HG03378 (cell line): ENCODE measurements at regions not wholly inside any gene's neighbourhood (a gene's known extent, or its start where the extent isn't known, plus 50 kb on each side); places are given as distances from the start of the nearest gene placed in this dataset.

Source experiments
- ATAC-seq: cut with Tn5 transposase; IDR thresholded peaks from one replicate; pipeline ENCODE4 v1.9.1; 2021; ENCODE audit warnings: mild to moderate bottlenecking, moderate library complexity; ENCODE audit not compliant: unreplicated experiment

DNA sequence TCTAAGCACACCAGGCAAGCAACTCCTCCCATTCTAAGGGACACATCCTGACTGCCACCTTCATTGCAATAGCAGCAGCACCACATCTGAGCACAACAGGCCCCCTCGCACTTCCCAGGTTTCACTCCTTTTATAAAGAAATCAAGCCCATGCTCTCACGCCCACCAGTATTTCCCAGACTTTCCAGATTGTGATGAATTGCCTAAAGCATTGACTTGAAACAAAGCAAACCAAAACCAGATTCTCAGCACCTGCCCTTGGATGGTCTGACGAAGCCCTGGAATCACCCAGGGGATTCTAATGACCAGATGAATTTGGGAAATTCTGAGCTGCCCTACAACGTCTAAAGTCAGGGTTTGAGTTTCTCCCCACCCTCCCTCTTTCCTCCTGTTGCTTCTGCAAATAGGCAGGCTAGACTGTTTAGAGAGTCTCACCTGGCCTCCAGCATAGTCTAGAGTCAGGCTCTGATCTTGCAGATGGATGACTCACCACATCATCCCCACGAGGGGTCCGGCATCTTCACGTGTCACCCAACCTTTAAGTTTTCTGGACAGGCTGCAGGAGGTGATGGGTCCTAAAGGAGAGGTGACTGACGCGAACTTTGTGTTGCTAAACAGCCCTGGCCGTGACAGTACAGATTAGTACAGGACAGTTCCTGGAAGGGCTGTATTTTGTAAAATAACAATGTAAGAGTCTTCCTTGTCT lies 198.0 kb downstream of the SKIDA1 start:
- no peak for ATAC-seq

DNA sequence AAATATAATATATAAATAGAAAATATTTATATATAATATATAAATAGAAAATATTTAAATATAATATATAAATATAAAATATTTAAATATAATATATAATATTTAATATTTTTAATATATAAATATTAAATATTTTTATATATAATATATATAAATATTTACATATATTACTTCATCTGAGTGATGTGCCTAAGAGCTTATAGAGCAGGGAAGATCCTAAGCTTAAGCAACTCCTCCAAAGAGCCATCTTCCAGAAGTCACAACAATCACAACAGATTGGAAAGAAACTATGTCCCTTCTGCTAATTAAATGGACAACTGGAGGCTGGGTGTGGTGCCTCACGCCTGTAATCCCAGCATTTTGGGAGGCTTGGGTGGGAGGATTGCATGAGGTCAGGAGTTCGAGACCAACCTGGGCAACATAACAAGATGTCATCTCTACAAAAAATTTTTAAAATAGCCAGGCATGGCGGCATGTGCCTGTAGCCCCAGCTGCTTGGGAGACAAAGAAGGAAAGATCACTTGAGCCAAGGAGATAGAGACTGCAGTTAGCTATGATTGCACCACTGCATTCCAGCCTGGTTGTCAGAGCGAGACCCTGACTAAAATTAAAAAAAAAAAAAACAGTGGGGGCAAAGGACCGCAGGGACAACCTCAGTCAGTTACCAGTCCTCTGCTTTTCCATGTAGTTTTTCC lies 198.7 kb downstream of the SKIDA1 start:
- no peak for ATAC-seq

DNA sequence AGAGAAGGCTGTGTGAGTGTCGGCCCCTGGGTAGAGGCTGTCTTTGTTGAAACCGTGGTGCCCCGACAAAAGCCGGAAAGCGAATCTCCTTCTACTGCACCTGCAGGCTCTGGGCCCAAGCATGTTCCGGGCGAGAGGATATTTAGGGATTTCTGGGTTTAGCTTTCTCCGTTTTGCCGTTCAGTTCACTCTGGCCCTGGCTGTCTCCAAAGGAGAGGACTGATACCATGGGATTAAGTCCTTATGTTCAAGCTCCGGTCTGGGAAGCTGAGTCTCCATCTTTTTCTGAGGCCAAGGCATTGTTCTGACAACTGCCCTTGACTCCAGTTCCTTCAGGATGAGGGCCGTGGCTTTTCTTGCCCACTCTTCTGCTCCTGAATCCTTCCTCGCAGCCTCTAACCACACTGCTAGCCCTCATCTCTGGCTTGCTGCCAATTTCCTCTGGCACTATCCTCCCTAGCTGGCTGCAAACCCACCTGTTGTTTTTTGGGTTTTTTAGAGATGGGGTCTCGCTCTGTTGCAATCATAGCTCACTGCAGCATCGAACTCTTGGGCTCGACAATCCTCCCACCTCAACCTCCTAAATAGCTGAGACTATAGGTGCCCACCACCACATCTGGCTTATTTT lies 206.8 kb downstream of the SKIDA1 start:
- no peak for ATAC-seq

DNA sequence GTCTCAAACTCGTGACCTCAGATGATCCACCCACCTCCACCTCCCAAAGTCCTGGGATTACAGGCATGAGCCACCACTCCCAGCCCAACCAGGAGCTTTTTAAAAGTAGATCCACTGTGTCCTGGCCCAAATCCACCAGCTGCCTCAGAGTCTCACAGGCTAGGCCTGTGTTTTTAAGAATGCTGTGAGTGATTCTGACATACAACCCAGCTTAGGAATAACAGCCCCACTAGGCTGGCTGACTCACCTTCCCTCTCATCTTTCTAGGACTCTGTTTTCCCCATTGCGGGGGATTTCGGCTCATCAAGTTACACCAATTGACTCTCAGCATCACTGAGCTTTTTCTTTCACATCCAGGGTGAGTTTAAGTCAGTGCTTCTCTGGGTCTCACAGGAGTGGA lies 207.6 kb downstream of the SKIDA1 start:
- no peak for ATAC-seq

DNA sequence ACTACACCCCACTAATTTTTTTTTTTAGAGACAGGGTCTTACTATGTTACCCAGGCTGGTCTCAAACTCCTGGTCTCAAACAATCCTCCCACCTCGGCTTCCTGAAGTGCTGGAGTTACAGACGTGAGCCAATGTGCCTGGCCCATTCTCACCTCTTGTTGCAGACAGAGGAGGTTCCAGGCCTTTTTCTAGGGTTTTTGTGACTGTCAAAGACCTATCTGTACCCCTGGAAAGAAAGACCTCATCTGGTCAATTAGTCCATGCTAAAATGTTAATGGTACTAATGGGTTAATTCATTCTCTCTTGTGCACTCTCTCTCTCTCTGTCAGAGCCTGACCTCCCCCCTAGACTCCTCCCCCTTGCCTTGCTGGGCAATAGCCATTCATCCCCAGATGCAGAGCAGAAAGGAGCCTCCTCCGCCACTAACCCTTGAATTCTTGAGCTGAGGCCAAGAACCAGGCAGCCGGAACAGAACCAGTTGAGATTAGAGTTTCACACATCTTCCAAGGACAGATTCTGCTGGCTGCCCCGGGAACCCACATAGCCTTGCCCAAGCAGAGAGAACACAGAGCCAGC lies 209.7 kb downstream of the SKIDA1 start:
- no peak for ATAC-seq

DNA sequence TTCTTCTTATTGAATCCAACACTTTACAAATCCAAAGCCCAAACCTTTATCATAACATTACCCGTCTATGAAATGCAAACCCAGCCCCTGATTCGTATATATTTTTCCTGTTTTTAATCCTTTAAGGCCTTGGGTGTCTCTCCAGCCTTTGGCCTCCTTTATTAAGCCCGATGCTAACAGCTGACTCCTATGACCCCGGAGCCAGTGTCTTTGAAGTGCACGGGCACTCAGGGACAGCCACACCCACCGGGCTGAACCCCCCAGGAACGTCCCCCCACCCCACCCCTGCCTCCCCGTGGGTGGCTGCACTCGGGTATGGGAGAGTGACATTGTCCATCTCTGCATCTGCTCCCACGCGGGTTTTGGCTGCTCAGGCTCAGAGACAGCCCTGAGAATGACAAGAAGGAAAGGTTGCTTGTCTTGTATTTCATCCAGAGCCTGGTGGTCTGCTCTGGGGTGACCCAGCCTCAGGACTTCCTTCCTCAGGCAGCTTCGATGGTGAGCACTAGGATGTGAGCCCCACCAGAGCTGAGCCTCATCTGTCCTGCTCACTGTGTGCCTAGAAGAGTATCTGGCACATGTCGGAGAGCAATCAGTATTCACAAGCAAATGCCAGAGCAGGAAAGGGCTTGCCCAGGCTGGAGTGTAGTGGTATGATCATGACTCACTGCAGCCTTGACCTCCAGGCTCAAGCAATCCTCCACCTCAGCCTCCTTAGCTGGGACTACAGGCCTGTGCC lies 210.4 kb downstream of the SKIDA1 start:
- ATAC-seq = no peak

DNA sequence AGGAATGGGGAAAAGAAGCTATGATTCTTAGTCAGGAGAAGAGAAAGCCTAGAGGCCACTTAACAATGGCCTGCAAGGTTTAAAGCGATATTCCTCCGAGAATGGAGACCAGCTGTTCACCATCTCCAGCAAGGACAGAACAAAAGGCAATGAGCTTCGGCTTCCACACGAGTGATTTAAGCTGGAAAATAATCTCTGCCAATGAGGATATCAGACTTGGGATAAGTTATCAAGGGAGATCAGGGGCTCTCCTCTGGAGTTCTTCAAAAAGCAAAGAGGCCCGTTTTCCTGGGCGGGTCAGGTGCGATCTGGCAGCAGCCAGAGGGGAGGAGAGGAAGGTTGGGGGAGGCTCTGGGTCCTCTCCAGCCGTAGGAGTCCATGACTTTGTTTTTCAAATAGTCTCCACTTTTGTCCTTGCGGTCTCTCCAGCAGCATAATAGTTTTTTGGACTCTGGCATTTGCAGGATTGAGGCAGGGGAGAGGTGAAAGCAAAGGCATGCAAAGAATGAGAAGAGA lies 211.3 kb downstream of the SKIDA1 start:
- ATAC-seq = no peak

DNA sequence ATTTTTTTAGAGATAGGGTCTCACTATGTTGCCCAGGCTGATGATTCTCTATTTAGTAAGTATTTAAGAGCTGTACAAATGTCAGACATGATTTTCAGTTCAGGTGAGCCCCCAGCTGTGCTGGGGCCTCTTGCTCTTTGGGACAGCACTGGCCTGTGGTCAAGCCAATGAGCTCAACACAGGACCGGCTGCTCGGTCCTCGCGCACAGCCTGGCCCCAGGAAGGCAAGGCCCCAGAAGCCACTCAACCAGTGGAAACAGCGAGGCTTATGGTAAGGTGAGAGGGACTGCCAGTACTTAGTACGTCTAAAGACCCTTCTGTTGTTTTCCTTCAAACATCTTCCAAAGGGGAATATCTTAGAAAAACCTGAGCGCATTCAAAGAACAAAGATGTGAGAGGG lies 211.8 kb downstream of the SKIDA1 start:
- ATAC-seq = no peak

DNA sequence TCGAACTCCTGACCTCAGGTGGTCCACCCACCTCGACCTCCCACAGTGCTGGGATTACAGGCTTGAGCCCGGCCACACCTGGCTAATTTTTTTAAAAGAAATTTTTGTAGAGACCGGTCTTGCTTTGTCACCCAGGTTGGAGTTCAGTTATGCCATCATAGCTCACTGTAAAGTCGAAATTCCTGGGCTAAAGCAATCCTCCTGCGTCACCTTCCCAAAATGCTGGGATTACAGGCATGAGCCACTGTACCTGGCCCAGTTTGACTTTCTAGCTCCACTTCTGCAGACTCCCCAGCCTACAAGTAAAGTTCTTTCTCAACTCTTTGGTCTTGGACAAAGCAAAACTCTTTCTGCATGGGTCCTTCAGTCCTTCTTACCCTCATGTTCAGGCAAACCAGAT lies 214.1 kb downstream of the SKIDA1 start:
- ATAC-seq = no peak

DNA sequence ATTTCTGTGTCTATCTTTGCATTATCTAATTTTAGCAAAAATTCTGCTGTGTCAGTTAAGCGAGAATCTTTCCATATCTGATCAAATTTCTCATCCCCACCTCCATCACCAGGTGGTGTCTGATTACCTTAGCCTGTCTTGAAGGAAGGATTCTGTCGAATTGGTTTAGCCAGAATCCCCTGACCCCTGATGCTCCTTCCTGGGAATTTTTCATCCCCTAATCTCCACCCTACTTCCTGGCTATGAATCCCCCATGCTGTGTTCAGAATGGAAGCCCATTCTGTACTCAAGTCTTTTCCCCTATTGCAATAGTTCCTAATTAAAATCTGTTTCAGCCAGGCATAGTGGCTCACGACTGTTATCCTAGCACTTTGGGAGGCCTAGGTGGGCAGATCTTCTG lies 216.1 kb downstream of the SKIDA1 start:
- no peak for ATAC-seq

DNA sequence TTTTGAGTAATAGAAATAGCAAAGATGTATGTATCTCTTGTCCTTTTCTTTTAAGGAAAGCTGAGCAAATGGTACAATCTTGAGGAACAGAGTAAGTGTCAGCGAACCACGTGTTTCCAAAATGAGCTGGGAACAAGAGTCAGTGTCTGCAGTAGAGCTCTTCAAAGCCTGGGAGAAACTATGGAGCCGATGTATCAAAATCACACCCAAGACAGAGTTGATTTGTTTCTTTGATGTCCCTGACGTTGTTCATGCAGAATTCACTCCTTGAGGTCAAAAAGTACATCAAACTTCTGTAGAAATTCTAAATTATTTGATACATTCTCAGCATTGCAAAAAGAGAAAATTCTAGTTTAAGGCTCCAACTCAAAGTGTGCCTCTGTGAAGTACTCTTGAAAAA lies 216.5 kb downstream of the SKIDA1 start:
- ATAC-seq = no peak

DNA sequence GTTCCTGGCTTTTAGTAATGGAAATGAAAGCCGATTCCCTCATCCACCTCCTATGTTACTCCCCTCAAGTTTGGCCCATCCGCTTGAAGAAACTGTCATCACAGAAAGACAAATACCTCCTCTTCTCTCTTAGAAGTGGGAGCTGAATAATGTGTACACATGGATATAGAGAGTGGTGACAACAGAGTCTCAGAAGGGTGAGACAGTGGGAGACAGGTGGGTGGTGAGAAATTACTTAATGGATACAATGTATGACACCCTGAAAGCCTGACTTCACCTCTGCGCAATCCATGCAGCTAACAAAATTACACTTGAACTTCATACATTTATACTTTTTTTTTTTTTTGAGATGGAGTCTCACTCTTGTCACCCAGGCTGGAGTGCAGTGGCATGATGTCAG lies 217.5 kb downstream of the SKIDA1 start:
- ATAC-seq = no peak

DNA sequence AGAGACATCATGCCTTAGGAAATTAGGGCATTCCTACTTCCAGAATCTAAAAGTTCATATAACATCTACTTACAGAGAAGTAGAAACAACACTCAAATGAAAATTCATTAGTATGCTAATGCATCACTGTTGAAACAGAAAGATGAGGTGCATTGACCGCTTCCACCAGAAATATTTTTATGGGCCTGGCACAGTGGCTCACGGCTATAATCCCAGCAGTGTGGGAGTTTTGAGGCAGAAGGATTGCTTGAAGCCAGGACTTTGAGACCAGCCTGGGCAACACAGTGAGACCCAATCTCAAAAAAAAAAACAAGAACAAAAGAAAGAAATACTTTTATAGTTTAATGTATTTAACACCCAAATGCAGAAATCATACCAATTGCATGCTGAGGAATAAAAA lies 220.9 kb downstream of the SKIDA1 start:
- no peak for ATAC-seq

DNA sequence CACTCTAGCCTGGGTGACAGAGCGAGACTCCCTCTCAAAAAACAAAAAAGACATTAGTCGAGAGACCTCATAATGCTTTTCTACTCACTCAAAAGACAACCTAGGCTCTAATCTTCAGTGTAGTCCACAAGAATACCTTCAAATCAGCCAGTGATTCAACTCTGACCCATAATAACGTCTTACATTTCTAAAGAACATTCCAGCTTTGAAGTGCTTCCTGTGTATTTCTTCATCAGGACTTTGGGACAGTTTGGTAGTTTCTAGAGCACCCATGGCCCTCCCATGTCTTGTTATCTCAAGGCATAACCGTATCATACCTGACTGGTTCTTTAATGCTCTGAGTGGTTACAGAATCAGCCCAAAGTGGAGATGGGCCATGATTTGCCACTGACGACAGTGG lies 221.3 kb downstream of the SKIDA1 start:
- ATAC-seq = no peak

DNA sequence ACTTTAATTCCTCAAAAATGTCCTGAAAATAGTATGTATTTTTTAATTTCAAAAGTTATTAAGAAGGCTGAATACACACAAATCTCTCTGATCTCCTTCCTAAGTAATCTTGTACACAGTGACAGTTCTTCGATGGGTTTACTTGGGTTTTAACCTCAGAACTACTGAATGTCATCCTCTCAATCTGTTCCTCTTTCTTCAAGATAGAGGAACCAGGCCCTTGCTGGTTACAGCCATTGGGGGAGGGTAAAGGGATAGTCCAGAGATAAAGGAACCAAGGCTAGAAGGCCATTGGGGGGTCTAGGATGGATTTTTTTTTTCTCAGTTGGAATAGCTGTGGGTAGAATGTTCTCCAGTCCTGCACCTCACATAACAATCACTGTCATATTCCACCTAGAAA lies 224.9 kb downstream of the SKIDA1 start:
- ATAC-seq = no peak

DNA sequence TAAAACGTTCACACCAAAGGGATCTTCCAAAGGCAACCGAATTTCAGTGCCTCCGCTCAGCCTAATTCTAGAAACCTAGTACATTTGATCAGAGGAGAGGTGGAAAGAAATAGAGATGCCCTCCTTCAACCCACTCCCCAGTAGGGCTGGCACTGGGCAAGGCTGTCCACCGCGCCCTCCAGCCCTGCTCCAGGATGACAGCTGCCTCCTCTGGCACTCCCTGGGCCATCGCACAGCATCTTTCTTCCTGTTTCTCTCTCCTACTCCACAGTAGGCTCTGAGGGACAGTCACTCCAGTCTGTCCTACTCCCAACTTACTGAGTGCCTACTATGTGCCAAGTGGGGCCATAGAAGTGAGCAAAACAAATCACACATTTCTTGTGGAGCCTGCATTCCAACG lies 226.2 kb downstream of the SKIDA1 start:
- ATAC-seq = no peak

DNA sequence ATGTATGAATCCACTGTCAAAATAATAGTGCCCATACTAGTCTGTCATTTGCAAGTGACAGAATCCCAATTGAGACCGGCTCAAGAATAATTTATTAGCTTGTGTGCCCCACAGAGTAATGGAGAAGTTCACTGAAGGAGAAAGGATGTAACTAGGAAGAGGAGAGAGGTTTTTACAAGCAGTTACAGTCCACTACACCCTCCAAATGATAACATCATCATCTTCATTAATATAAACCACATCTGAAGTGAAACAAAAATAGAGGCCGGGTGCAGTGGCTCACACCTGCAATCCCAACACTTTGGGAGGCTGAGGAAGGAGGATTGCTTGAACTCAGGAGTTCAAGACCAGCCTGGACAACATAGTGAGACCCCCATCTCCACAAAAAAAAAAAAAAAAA lies 226.8 kb downstream of the SKIDA1 start:
- no peak for ATAC-seq

DNA sequence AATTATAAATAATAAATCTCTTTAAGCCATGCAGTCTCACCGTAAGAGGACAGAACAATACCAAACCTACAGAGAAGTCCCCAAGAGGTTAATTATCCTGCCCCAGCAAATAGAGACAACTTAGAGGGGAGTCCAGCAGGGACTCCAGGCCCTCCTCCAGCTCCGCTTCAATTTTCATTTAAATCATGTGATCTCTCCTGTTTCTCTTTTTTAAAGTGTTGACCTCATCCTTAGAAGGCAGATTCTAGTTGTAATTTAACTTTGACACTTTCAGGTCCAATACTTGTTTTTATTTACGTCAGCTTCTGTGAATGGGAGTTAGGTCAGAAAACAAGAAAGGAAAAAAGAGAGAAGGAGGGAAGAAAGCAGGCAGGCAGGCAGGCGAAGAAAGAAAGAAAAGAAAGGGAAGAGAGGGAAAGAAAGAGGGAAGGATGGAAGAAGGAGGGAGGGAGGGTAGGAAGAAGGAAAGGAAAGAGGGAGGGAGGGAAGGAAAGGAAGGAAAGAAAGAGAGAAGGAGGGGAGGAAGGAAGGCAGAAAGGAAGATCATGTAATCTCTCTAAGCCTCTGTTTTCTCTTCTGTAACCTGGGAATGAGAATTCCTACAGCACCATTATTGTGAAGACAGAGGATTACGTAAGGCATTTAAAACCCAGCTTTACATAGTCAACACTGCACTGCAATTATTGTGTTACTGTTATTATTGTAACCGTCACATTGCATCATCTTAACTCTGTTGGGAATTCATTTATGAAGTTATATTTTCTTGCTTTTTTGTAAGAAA lies 227.7 kb downstream of the SKIDA1 start:
- ATAC-seq = no peak

DNA sequence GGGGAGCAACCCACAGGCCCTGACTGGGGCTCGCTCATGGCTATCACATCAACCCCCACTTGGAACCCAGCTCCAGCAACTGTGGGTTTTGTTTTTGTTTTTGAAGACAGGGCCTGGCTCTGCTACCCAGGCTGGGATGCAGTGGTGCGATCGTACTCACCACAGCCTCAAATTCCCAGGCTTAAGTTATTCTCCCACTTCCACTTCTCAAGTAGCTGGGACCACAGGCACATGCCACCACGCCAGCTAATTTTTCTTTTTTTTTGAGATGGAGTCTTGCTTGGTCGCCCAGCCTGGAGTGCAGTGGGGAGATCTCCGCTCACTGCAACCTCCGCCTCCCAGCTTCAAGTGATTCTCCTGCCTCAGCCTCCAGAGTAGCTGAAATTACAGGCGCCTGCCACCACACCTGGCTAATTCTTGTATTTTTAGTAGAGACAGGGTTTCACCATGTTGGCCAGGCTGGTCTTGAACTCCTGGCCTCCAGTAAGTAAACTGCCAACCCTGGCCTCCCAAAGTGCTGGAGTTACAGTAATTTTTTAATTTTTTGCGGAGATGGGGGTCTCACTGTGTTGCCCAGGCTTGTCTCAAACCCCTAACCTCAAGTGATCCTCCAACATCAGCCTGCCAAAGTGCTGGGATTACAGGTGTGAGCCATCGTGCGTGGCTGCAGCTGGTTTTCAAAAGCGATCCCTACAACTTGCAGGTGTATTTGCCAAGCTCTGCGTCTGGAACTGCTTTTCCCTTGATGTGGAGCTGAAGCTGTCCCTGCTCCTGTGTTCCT lies 228.7 kb downstream of the SKIDA1 start:
- ATAC-seq = no peak
